ENCODE measurements at regions not wholly inside any gene's neighbourhood (a gene's known extent, or its start where the extent isn't known, plus 50 kb on each side); places are given as distances from the start of the nearest gene placed in this dataset.

DNA sequence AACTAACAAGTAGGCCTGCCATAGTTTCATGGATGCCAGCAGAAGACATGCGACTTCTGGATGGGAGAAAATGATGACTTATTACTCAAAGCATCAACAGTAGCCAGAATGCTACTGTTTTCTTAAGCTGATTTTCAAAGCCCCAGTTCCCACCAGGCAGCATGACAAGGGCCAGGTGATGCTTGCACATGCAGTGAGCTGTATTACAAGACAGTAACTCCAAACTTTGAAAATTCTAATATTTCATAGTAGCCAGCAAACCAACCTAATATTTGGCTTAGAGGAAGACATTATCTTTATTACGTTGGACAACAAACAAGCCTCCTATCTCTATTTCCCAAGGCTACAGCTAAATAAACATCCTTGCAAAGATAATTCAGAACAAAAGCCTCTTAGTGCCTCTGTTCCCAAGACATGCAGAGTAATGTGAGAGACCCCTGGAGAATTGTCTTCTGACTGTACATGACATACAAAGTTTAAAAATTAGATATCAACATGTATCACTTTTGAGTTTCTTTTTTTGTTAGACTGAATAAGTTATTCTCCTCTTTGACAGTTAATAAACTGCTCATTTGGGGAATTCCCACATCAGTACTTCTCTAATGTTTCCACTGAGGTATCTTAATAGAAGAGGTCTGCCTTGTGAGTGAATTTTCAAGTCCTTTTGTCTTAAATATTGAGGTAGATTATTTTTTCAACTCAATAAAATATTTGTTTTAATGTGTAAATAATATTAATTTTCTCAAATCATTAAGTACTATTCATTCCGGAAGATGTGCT is 367.6 kb upstream of the CWC22 start:
- Histone ChIP-seq H2AFZ (ENCODE audit: low read depth, low read length) (no peak overlapping the region), H3K4me1 (ENCODE audit: insufficient read depth, low read length) (peaks cover 4% of the 10 kb centered on the region), H3K36me3 (ENCODE audit: insufficient read depth, low read length) (no peaks in the 10 kb centered on the region), H3K27me3 (ENCODE audit: insufficient read depth, low read length) (no peaks in the 10 kb centered on the region), H3K4me3 (ENCODE audit: low read length) (no peak overlapping the region), H3K9me3 (ENCODE audit: low read length) (no peaks in the 10 kb centered on the region)

DNA sequence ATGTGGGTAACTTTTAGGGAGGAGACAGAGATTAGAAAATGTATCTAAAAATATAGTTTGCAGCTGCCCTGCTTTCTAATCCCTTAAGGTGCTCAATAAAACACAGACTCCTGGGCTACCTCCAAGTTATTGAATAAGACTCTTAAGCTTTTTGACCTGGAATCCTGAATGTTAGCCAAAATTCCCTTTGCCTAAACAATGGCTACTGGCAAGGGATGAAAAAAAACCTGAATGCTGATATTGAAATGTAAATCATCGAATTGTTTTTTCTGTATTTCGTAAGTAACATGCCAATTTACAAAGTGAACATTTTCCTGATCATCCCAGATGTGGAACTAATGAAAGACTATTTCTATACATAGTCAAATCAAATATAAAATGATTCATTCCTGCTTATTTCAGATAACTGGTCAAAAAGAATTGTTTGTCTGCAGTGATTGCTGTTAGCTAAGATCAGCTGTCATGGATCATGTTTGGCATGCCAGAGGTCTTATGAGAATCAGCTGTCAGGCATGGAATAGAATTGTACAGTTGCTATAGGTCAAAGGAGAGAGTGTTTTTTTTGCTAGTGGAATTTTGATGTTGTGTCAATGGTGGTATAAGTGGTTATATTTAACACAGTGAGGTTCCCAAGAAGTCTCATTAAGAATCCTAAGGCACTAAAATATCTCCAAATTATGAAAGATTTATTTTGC is 363.6 kb upstream of the CWC22 start:
- no peaks in the 10 kb centered on the region for H3K27me3 ChIP-seq (ENCODE audit: insufficient read depth, low read length)
- H3K9me3 ChIP-seq (ENCODE audit: low read length) = no peaks in the 10 kb centered on the region
- no peaks in the 10 kb centered on the region for H3K36me3 ChIP-seq (ENCODE audit: insufficient read depth, low read length)
- no peak overlapping the region for H3K4me3 ChIP-seq (ENCODE audit: low read length)
- no peak overlapping the region for H2AFZ ChIP-seq (ENCODE audit: low read depth, low read length)
- H3K4me1 ChIP-seq (ENCODE audit: insufficient read depth, low read length) = peaks cover 4% of the 10 kb centered on the region

DNA sequence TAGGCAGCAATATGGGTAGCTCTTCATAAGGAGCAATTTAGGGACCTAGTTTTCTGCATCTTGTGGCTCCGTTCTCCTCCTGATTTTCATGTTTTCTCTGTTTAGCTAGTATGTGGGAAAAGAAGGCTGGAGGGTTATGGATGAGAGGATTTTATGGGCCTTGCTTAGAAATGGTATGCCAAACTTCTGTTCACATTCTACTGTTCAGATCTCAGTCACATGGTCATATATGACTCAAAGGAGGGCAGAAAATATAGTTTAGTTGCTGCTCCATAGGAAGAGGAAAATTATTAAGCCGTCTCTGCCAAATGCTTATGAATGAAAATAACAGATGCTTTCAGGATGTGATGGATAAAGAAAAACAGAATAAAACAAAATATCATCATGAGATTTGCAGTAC is 361.8 kb upstream of the CWC22 start:
- no peaks in the 10 kb centered on the region for H3K9me3 ChIP-seq (ENCODE audit: low read length)
- H3K4me3 ChIP-seq (ENCODE audit: low read length) = no peak overlapping the region
- H2AFZ ChIP-seq (ENCODE audit: low read depth, low read length) = no peak overlapping the region
- H3K4me1 ChIP-seq (ENCODE audit: insufficient read depth, low read length) = peaks cover 4% of the 10 kb centered on the region
- H3K36me3 ChIP-seq (ENCODE audit: insufficient read depth, low read length) = no peaks in the 10 kb centered on the region
- H3K27me3 ChIP-seq (ENCODE audit: insufficient read depth, low read length) = no peaks in the 10 kb centered on the region

DNA sequence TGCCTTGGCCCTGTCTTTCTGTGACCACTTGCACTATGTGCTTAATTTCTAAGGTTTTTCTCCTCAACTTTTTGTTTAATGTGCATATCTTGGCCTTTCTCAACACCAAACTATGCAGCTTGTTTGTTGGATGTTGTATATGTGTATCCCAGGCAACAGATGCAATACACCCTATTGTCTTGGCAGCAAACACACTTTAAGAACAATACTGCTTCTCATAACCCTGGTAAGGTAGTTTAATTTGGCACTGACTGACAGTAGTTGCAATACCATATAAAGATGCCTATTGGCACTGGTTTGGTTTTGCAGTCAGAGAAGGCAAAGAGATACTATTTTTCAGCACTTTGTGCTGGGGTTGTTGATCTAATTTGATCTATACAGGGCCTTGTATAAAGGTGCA is 360.7 kb upstream of the CWC22 start:
- H3K9me3 ChIP-seq (ENCODE audit: low read length) = no peaks in the 10 kb centered on the region
- no peaks in the 10 kb centered on the region for H3K27me3 ChIP-seq (ENCODE audit: insufficient read depth, low read length)
- H3K4me3 ChIP-seq (ENCODE audit: low read length) = no peak overlapping the region
- H2AFZ ChIP-seq (ENCODE audit: low read depth, low read length) = no peak overlapping the region
- no peaks in the 10 kb centered on the region for H3K36me3 ChIP-seq (ENCODE audit: insufficient read depth, low read length)
- peaks cover 4% of the 10 kb centered on the region for H3K4me1 ChIP-seq (ENCODE audit: insufficient read depth, low read length)

DNA sequence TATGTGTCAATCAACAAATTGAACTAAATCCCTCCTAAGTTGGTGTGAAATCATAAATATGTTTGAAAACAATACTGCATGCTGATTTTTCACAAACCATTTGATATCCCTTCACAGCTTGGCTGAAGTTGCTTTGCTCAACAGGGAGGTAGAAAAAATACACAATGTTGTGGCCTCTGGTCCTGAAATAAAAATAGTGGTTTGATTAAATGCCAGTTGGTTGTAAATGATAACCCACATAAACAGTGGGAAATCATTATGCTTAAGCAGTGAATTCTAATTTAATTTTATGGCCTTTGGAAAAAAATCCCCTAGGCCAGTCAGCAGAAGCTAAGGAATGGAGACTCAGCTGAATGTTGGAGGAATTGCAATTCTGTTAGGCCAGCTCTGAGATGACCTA is 359.4 kb upstream of the CWC22 start:
- Histone ChIP-seq H2AFZ (ENCODE audit: low read depth, low read length) (no peak overlapping the region), H3K9me3 (ENCODE audit: low read length) (no peaks in the 10 kb centered on the region), H3K4me1 (ENCODE audit: insufficient read depth, low read length) (peaks cover 4% of the 10 kb centered on the region)

DNA sequence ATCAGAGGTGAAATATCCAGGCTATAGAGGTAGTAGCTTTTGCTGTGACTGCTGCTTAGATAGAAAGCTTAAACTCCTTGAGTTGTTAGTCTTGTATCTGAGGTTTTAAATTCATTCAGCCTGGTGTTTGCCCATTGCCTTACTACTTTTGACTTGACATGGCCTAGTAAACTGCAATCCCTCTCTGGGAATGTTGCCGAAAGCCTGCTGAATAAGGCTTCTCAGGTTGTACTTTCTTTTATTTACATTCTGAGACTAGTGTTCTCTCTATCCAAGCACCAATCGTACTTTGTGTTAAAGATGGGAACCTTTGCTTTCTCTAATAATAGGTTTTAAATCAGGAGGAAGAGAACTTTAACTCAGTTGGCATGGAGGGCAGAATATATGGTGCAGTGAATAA is 357.6 kb upstream of the CWC22 start:
- Histone ChIP-seq H3K4me3 (ENCODE audit: low read length) (no peak overlapping the region), H3K27me3 (ENCODE audit: insufficient read depth, low read length) (no peaks in the 10 kb centered on the region), H2AFZ (ENCODE audit: low read depth, low read length) (no peak overlapping the region), H3K9me3 (ENCODE audit: low read length) (no peaks in the 10 kb centered on the region), H3K36me3 (ENCODE audit: insufficient read depth, low read length) (no peaks in the 10 kb centered on the region), H3K4me1 (ENCODE audit: insufficient read depth, low read length) (no peaks in the 10 kb centered on the region)

More for the DNA sequence above, 359.4 kb upstream of the CWC22 start:
- Histone ChIP-seq H3K27me3 (ENCODE audit: insufficient read depth, low read length) (no peaks in the 10 kb centered on the region), H3K4me3 (ENCODE audit: low read length) (no peak overlapping the region), H3K36me3 (ENCODE audit: insufficient read depth, low read length) (no peaks in the 10 kb centered on the region)

DNA sequence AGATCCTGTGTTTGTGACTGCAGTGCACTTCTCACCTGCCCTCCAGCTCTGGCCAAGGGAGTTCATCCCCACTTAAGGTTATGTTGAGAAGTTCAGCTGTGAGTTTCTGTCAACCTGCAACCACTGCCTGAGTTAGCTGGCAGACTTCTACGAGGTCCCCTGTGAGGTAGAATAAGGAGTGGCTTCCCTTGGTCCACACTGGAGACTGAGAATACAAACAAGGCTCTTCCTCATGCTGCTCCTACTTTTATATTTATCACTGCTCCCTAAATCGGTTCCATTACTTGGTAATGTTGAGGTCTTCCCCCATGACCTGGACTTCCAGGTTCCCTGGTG is 353.2 kb upstream of the CWC22 start:
- Histone ChIP-seq H3K4me1 (ENCODE audit: insufficient read depth, low read length) (no peaks in the 10 kb centered on the region), H3K36me3 (ENCODE audit: insufficient read depth, low read length) (no peaks in the 10 kb centered on the region), H2AFZ (ENCODE audit: low read depth, low read length) (no peak overlapping the region), H3K4me3 (ENCODE audit: low read length) (no peak overlapping the region), H3K27me3 (ENCODE audit: insufficient read depth, low read length) (no peaks in the 10 kb centered on the region), H3K9me3 (ENCODE audit: low read length) (no peaks in the 10 kb centered on the region)

DNA sequence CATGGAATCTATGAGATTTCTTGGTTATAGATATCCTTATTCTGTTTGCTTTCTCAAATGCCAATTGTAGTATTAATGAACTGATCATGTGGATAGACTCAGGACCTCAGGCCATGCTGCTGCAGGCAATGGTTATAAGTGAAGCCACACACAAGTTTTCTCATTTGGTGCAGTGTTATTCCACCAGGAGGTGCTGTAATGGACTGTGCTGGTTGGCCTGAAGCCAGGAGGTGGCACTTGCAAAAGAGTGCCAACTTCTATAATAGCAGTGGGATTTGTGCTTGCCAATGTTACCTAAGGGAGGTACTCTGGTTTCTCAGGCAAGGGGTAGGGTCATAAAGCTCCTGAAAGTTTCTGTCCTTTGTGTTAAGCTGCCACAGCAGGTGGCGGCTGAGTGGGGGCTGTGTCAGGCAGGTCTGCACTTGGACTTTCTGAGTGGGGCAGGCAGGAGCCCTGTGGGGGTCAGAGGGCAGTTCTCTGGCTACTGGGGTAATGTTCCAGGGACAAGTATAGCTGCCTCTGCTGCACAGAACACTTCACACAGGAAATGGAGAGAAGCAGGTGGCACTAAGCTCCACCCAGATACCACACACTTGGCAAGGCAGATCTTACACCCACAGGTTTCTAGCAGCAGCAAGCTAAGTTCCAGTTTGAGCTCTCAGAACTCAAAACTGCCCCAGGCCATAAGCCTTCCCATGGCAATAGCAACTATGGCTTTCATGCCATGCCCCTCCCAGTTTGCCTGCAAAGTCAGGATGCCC is 352.6 kb upstream of the CWC22 start:
- Histone ChIP-seq H3K36me3 (ENCODE audit: insufficient read depth, low read length) (no peaks in the 10 kb centered on the region), H3K4me1 (ENCODE audit: insufficient read depth, low read length) (no peaks in the 10 kb centered on the region), H3K4me3 (ENCODE audit: low read length) (no peak overlapping the region), H3K9me3 (ENCODE audit: low read length) (no peaks in the 10 kb centered on the region), H3K27me3 (ENCODE audit: insufficient read depth, low read length) (no peaks in the 10 kb centered on the region), H2AFZ (ENCODE audit: low read depth, low read length) (no peak overlapping the region)

DNA sequence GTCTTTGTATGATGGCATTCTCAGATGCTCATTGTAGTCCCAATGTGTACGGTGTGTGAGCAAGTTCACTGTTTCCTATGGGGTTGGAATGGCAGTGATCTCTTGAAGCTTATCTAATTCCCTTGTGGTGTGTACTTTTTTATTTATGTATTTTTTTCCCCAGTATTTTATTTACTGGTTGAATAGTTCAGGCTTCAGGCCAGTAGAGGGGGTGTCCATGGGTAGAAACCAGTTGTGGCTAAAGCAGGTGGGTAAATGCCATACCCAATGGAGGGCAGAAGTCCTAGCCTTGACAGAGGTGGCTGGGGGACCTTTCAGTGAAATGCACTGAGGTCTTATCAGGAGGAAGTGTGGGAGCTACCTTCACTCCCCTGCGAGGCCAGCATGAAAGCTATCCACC is 351.4 kb upstream of the CWC22 start:
- no peak overlapping the region for H2AFZ ChIP-seq (ENCODE audit: low read depth, low read length)
- H3K4me1 ChIP-seq (ENCODE audit: insufficient read depth, low read length) = no peaks in the 10 kb centered on the region
- no peaks in the 10 kb centered on the region for H3K36me3 ChIP-seq (ENCODE audit: insufficient read depth, low read length)
- H3K9me3 ChIP-seq (ENCODE audit: low read length) = no peaks in the 10 kb centered on the region
- H3K27me3 ChIP-seq (ENCODE audit: insufficient read depth, low read length) = no peaks in the 10 kb centered on the region
- no peak overlapping the region for H3K4me3 ChIP-seq (ENCODE audit: low read length)

DNA sequence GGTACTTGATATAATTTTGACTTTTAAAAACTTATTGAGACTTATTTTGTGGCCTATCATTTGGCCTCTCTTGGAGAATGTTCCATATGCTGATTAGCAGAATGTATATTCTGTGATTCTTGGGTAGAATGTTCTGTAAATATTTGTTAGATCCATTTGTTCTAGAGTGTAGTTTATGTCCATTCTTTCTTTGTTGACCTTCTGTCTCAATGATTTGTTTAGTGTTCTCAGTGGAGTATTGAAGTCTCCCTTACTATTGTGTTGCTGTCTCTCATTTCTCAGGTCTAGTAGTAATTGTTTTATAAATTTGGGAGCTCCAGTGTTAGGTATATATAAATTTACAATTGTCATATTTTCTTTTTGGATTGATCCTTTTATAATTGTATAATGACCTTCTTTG is 349.6 kb upstream of the CWC22 start:
- no peak overlapping the region for H2AFZ ChIP-seq (ENCODE audit: low read depth, low read length)
- H3K36me3 ChIP-seq (ENCODE audit: insufficient read depth, low read length) = no peaks in the 10 kb centered on the region
- no peaks in the 10 kb centered on the region for H3K9me3 ChIP-seq (ENCODE audit: low read length)
- no peaks in the 10 kb centered on the region for H3K27me3 ChIP-seq (ENCODE audit: insufficient read depth, low read length)
- no peak overlapping the region for H3K4me3 ChIP-seq (ENCODE audit: low read length)
- H3K4me1 ChIP-seq (ENCODE audit: insufficient read depth, low read length) = no peaks in the 10 kb centered on the region

DNA sequence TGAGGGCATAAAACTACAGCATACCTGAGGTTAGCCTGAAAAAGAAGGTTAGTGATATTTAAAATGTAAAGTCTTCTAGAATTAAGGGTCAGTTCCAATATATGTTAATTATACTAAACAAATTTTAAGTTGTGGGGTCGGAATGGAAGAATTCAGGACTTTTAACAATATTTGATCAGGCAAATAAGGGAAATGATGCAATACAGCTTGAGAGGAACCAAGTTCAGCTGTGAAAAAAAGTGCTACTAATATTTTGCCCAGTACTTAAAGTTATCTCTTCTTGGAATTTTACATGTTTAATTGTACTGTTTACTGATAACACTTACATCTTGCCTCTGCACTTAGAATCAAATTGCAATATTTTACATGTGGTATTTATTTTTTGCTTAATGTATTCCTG is 345.5 kb upstream of the CWC22 start:
- H3K4me3 ChIP-seq (ENCODE audit: low read length) = no peak overlapping the region
- no peak overlapping the region for H2AFZ ChIP-seq (ENCODE audit: low read depth, low read length)
- H3K4me1 ChIP-seq (ENCODE audit: insufficient read depth, low read length) = no peaks in the 10 kb centered on the region
- H3K9me3 ChIP-seq (ENCODE audit: low read length) = no peaks in the 10 kb centered on the region
- no peaks in the 10 kb centered on the region for H3K27me3 ChIP-seq (ENCODE audit: insufficient read depth, low read length)
- H3K36me3 ChIP-seq (ENCODE audit: insufficient read depth, low read length) = no peaks in the 10 kb centered on the region

DNA sequence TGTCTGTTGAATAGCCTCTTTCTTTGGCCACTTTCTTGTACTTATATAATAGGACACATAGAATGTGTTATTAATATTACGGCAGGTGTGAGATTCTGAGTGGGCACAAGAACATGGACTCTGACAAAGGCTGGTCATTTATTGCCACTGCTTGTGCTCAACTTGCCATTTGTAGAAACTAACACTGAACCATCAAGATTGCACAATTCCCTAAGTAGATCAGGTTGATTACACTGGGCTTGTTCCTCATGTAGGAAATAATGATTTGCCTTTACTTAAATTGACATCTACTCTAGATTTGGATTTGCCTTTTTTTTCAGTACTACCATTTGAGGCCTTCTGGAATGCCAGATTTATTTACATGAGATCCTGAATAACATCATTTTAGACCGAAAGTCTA is 342.7 kb upstream of the CWC22 start:
- H3K4me1 ChIP-seq (ENCODE audit: insufficient read depth, low read length) = no peaks in the 10 kb centered on the region
- no peak overlapping the region for H2AFZ ChIP-seq (ENCODE audit: low read depth, low read length)
- H3K36me3 ChIP-seq (ENCODE audit: insufficient read depth, low read length) = no peaks in the 10 kb centered on the region
- H3K4me3 ChIP-seq (ENCODE audit: low read length) = no peak overlapping the region
- no peaks in the 10 kb centered on the region for H3K9me3 ChIP-seq (ENCODE audit: low read length)
- no peaks in the 10 kb centered on the region for H3K27me3 ChIP-seq (ENCODE audit: insufficient read depth, low read length)

DNA sequence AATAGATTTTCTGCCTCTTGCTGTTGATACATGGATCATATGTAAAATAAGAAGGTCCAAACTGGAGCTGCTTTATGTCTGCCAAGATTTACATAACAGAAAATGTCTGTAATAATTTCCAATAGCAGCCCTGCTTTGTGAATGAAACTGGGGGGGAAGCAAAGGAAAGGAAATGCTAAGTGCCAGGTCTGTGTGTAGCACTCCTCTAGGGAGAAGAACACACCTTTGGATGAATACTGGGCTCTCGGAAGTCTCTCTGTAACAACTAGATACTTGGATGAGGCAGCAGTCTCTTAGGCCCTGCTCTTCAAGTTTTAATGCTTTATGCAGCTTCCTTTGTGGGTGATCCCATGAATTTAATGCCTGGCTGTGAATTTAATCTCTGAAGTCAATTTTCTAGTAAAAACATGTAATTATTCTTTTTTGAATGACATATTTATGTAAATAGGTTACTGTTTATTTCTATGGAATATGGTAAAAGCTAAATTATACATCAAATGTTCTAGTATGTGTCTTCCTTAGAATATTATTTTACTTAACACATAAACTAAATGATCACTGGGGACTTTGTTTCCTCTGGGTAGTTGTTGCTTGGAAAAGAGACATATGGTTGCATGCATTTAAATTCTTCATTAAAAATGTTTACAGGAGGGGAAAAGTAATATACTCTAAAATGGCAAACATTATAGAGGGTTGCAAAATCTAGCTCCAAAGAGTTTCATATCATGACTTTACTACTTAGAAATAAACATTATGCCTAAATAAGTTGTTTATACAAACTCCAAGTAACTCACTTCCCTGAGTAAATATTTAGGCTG is 336.6 kb upstream of the CWC22 start:
- Histone ChIP-seq H3K27me3 (ENCODE audit: insufficient read depth, low read length) (no peaks in the 10 kb centered on the region), H3K9me3 (ENCODE audit: low read length) (no peaks in the 10 kb centered on the region), H2AFZ (ENCODE audit: low read depth, low read length) (no peak overlapping the region)

More for the DNA sequence above, 336.6 kb upstream of the CWC22 start:
- H3K36me3 ChIP-seq (ENCODE audit: insufficient read depth, low read length) = no peaks in the 10 kb centered on the region
- no peak overlapping the region for H3K4me3 ChIP-seq (ENCODE audit: low read length)
- H3K4me1 ChIP-seq (ENCODE audit: insufficient read depth, low read length) = peaks cover 2% of the 10 kb centered on the region

Measured in neuron (in vitro differentiated cells).